DOHH2 (cell line): ENCODE measurements at regions not wholly inside any gene's neighbourhood (a gene's known extent, or its start where the extent isn't known, plus 50 kb on each side); places are given as distances from the start of the nearest gene placed in this dataset.

ENCODE experiments used
- H3F3A ChIP-seq: fragments of 200-600 bp; sonication (generic), shearing (Covaris generic); 2 replicates; pipeline ENCODE4 v1.6.0; 2016; ENCODE audit warnings: antibody characterized with exemption, mild to moderate bottlenecking; ENCODE audit not compliant: control insufficient read depth, insufficient read depth
- H3K27ac ChIP-seq: fragments of 200-600 bp; sonication (generic); 2 replicates; pipeline ENCODE4 v1.5.1; 2014; ENCODE audit warnings: low read depth, mild to moderate bottlenecking, low read length, moderate library complexity
- H3K27me3 ChIP-seq: fragments of 200-600 bp; sonication (generic); 2 replicates; pipeline ENCODE4 v1.6.1; 2014; ENCODE audit warnings: mild to moderate bottlenecking, low read length, mixed read lengths; ENCODE audit not compliant: control insufficient read depth
- H3K36me3 ChIP-seq: fragments of 200-600 bp; sonication (generic); 2 replicates; pipeline ENCODE4 v1.6.1; 2014; ENCODE audit warnings: mild to moderate bottlenecking, low read length, moderate library complexity, mixed read lengths; ENCODE audit not compliant: control insufficient read depth
- H3K4me1 ChIP-seq: fragments of 200-600 bp; sonication (generic); 2 replicates; pipeline ENCODE4 v1.6.1; 2014; ENCODE audit warnings: mild to moderate bottlenecking, low read length, mixed read lengths; ENCODE audit not compliant: control insufficient read depth
- H3K4me2 ChIP-seq: fragments of 200-600 bp; sonication (generic); 2 replicates; pipeline ENCODE4 v1.6.0; 2014; ENCODE audit warnings: mild to moderate bottlenecking, low read length, moderate library complexity
- H3K4me3 ChIP-seq: fragments of 200-600 bp; sonication (generic); 2 replicates; pipeline ENCODE4 v1.5.1; 2014; ENCODE audit warnings: mild to moderate bottlenecking, low read length, mixed read lengths
- H3K79me2 ChIP-seq: fragments of 200-600 bp; sonication (generic); 2 replicates; pipeline ENCODE4 v1.6.1; 2014; ENCODE audit warnings: mild to moderate bottlenecking, low read length, mixed read lengths; ENCODE audit not compliant: control insufficient read depth
- H3K9me2 ChIP-seq: fragments of 200-600 bp; sonication (generic); replicated peaks from 2 replicates; pipeline ENCODE4 v1.6.1; 2014; ENCODE audit warnings: mild to moderate bottlenecking, low read length, mixed read lengths; ENCODE audit not compliant: control insufficient read depth
- H3K9me3 ChIP-seq: fragments of 200-600 bp; sonication (generic); 2 replicates; pipeline ENCODE4 v1.6.1; 2014; ENCODE audit warnings: antibody characterized with exemption, low read length, mixed read lengths; ENCODE audit not compliant: control insufficient read depth, insufficient read depth
- H4K20me1 ChIP-seq: fragments of 200-600 bp; sonication (generic); 2 replicates; pipeline ENCODE4 v1.6.0; 2014; ENCODE audit warnings: low read depth, mild to moderate bottlenecking, antibody characterized with exemption, low read length, moderate library complexity; ENCODE audit not compliant: control insufficient read depth, insufficient read depth
- CTCF ChIP-seq: fragments of 200-600 bp; sonication (generic); IDR thresholded peaks from one replicate; pipeline ENCODE4 v1.5.1; 2014; ENCODE audit warnings: antibody characterized with exemption, mild to moderate bottlenecking, low read depth, low read length; ENCODE audit not compliant: poor library complexity, severe bottlenecking
- EZH2phosphoT487 ChIP-seq: fragments of 200-600 bp; sonication (generic); IDR thresholded peaks from 2 replicates; pipeline ENCODE4 v1.6.1; 2017; ENCODE audit warnings: borderline replicate concordance, mild to moderate bottlenecking, antibody characterized with exemption, low read length, moderate library complexity, mixed read lengths

DNA sequence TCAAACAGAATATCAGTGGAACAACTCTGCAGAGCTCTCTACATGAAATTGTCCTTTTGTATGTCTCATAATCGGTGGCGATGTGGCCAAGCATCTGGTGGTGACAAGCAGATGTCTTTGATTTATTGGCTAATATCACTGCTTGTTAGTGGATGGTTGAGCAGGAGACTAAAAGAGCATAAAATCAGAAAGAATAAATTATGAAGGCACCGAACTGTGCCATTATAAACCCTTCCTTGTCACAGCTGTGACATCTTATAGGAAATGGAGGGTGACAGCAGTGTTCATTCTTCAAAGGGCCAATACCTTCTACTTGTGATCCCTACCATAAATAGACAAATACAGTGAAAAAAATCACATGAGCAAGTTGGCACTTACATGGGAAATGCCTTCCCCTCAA lies 1404.3 kb downstream of the MAT2B start:
- no peak overlapping the region for H3K4me3 ChIP-seq
- no peaks in the 10 kb centered on the region for H3F3A ChIP-seq
- no peaks in the 10 kb centered on the region for H3K9me3 ChIP-seq
- H3K27ac ChIP-seq: no peak overlapping the region
- no peaks in the 10 kb centered on the region for H3K4me1 ChIP-seq
- no peaks in the 10 kb centered on the region for H3K79me2 ChIP-seq
- no peak overlapping the region for H3K4me2 ChIP-seq
- no peaks in the 10 kb centered on the region for H4K20me1 ChIP-seq
- TF ChIP-seq CTCF (no peak), EZH2phosphoT487 (no peak)
- H3K9me2 ChIP-seq: no peaks in the 10 kb centered on the region; the same call in 1 of the 2 replicates
- no peaks in the 10 kb centered on the region for H3K36me3 ChIP-seq
- H3K27me3 ChIP-seq: no peaks in the 10 kb centered on the region

DNA sequence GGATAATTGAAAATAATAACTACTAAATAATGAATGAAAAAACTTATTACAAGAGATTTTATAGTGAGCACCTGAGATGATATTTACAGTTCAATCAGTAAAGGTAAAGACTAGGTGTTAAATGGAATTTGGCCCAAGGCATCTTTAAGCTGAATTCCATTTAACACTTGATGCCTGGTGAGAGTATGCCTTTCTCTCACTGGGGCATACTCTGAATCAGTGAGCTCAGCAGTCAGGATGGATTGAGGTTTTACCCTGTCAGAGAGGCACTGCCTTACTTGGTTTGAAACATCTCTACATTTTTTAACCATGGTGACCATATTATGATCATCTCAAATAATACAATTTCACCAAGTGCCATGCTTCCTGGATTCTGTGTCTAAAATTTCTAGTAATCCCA lies 1416.3 kb downstream of the MAT2B start:
- Histone ChIP-seq H3K27me3 (no peaks in the 10 kb centered on the region), H3K4me1 (no peaks in the 10 kb centered on the region), H3K27ac (no peak overlapping the region), H3K36me3 (no peaks in the 10 kb centered on the region), H3K9me2 (no peaks in the 10 kb centered on the region), H3K9me3 (no peaks in the 10 kb centered on the region), H3K79me2 (no peaks in the 10 kb centered on the region), H3K4me2 (no peak overlapping the region), H3K4me3 (no peak overlapping the region), H4K20me1 (no peaks in the 10 kb centered on the region), H3F3A (no peaks in the 10 kb centered on the region)
- TF ChIP-seq EZH2phosphoT487: no peak
- TF ChIP-seq CTCF: no peak

GRCh38 chr5:164934039-164934438 lies 1428.6 kb downstream of the MAT2B start:
- Histone ChIP-seq H3K4me1 (no peaks in the 10 kb centered on the region), H3K27me3 (no peaks in the 10 kb centered on the region), H3F3A (no peaks in the 10 kb centered on the region), H3K9me2 (no peaks in the 10 kb centered on the region), H3K9me3 (no peaks in the 10 kb centered on the region), H3K27ac (no peak overlapping the region), H3K4me3 (no peak overlapping the region), H3K36me3 (no peaks in the 10 kb centered on the region), H3K4me2 (no peak overlapping the region), H4K20me1 (no peaks in the 10 kb centered on the region), H3K79me2 (no peaks in the 10 kb centered on the region)
- TF ChIP-seq CTCF (no peak), EZH2phosphoT487 (no peak)

GRCh38 chr5:164934561-164934960 lies 1429.1 kb downstream of the MAT2B start:
- Histone ChIP-seq H3K27ac (no peak overlapping the region), H3K4me3 (no peak overlapping the region), H3K9me3 (no peaks in the 10 kb centered on the region), H3K4me2 (no peak overlapping the region), H3K27me3 (no peaks in the 10 kb centered on the region), H3F3A (no peaks in the 10 kb centered on the region), H3K79me2 (no peaks in the 10 kb centered on the region), H3K36me3 (no peaks in the 10 kb centered on the region), H3K9me2 (no peaks in the 10 kb centered on the region), H3K4me1 (no peaks in the 10 kb centered on the region), H4K20me1 (no peaks in the 10 kb centered on the region)
- no peak for TF ChIP-seq CTCF
- no peak for TF ChIP-seq EZH2phosphoT487
